BJ (cell line): ENCODE measurements at regions not wholly inside any gene's neighbourhood (a gene's known extent, or its start where the extent isn't known, plus 50 kb on each side); places are given as distances from the start of the nearest gene placed in this dataset.

Experiments
- CTCF ChIA-PET: fragments of 350-600 bp; formaldehyde crosslinking; extraction: SDS; loops from one replicate; lab custom pipeline; 2021; ENCODE audit warnings: antibody characterized with exemption, inconsistent platforms; lab: Yijun Ruan, JAX
- POLR2A ChIA-PET: fragments of 300-600 bp; sonication (Branson Sonifier 250); formaldehyde crosslinking; extraction: SDS; loops from one replicate; lab custom pipeline; 2021; ENCODE audit warnings: antibody characterized with exemption; lab: Charles Lee
- DNase-seq: peaks from one replicate; pipeline ENCODE4 v3.0.0-alpha.2; 2011; ENCODE audit warnings: low read depth
- H3K27me3 ChIP-seq: 2 replicates; pipeline ENCODE4 v1.6.0; 2011; ENCODE audit warnings: low read length; ENCODE audit not compliant: control insufficient read depth, insufficient read depth
- H3K36me3 ChIP-seq: 2 replicates; pipeline ENCODE4 v1.5.1; 2011; ENCODE audit warnings: low read length; ENCODE audit not compliant: control insufficient read depth, insufficient read depth
- H3K4me3 ChIP-seq: 2 replicates; pipeline ENCODE4 v1.5.1; 2011; ENCODE audit warnings: low read depth, mild to moderate bottlenecking, control low read depth, low read length
- CTCF ChIP-seq: IDR thresholded peaks from 2 replicates; pipeline ENCODE4 v1.5.1; 2011; ENCODE audit warnings: low read depth, mild to moderate bottlenecking, control low read depth, inconsistent platforms, low read length, moderate library complexity; ENCODE audit not compliant: insufficient read depth

- POLR2A ChIA-PET = no interaction called here
- no peak for TF ChIP-seq CTCF
- Histone ChIP-seq H3K27me3 (no peaks in the 10 kb centered on the region), H3K4me3 (no peak overlapping the region), H3K36me3 (no peaks in the 10 kb centered on the region)
- CTCF ChIA-PET = no interaction called here
- no peak for DNase-seq
Measured at GRCh38 chr4:16991450-16991849, 93.0 kb upstream of the LDB2 start.

GRCh38 chr4:16989371-16989770, 90.9 kb upstream of the LDB2 start:
- no peaks in the 10 kb centered on the region for H3K27me3 ChIP-seq
- DNase-seq = no peak
- ChIA-PET CTCF (interaction anchor here (0.6 to 0.7 kb wide), 2 partner anchors 12 to 895 kb away, joined by 3 read pairs; no protein-coding TSS in a partner anchor), POLR2A (no interaction called here)
- no peak overlapping the region for H3K4me3 ChIP-seq
- H3K36me3 ChIP-seq = no peaks in the 10 kb centered on the region
- no peak for TF ChIP-seq CTCF

- Histone ChIP-seq H3K27me3 (no peaks in the 10 kb centered on the region), H3K4me3 (no peak overlapping the region), H3K36me3 (no peaks in the 10 kb centered on the region)
- ChIA-PET CTCF (no interaction called here), POLR2A (no interaction called here)
- TF ChIP-seq CTCF = no peak
- DNase-seq = no peak
Measured at GRCh38 chr4:16988814-16989213, 90.4 kb upstream of the LDB2 start.

GRCh38 chr4:16977081-16977480, 78.6 kb upstream of the LDB2 start:
- TF ChIP-seq CTCF = no peak
- H3K4me3 ChIP-seq = no peak overlapping the region
- CTCF ChIA-PET = interaction anchor here (1.1 kb wide), 1 partner anchor 12 kb away, joined by 3 read pairs; no protein-coding TSS in a partner anchor
- POLR2A ChIA-PET = no interaction called here
- peak; percentile 9 for DNase-seq
- H3K27me3 ChIP-seq = no peaks in the 10 kb centered on the region
- H3K36me3 ChIP-seq = no peaks in the 10 kb centered on the region

- TF ChIP-seq CTCF = no peak
- ChIA-PET POLR2A (no interaction called here), CTCF (interaction anchor here (0.7 kb wide), 1 partner anchor 36 kb away, joined by 3 read pairs; no protein-coding TSS in a partner anchor)
- Histone ChIP-seq H3K4me3 (no peak overlapping the region), H3K27me3 (no peaks in the 10 kb centered on the region; the same call in 1 of the 2 replicates), H3K36me3 (no peaks in the 10 kb centered on the region)
- peak; percentile 19 for DNase-seq
Measured at GRCh38 chr4:16969696-16970135, 71.3 kb upstream of the LDB2 start.
